Vagina (tissue), 2 donors: ENCODE measurements at regions not wholly inside any gene's neighbourhood (a gene's known extent, or its start where the extent isn't known, plus 50 kb on each side); places are given as distances from the start of the nearest gene placed in this dataset.

Experiments
- CTCF ChIP-seq, 3 experiments: fragments of 450-650 bp in 2 of 3; fragments of 200-600 bp in 1 of 3; sonication (generic) in 1 of 3; IDR thresholded peaks; one replicate each; pipeline ENCODE4 v1.5.1; 2017 to 2019; ENCODE audit warnings: antibody characterized with exemption in 3 of 3, mild to moderate bottlenecking in 2 of 3, moderate library complexity in 2 of 3
- POLR2A ChIP-seq, 2 donors: fragments of 450-650 bp; IDR thresholded peaks; one replicate each; pipeline ENCODE4 v1.6.1; 2017; ENCODE audit warnings: antibody characterized with exemption in 2 of 2, mild to moderate bottlenecking in 2 of 2, moderate library complexity in 2 of 2
- POLR2AphosphoS5 ChIP-seq, 2 donors: sonication (generic); formaldehyde crosslinking; IDR thresholded peaks; one replicate each; pipeline ENCODE4 v1.9.0; 2017; ENCODE audit warnings: antibody characterized with exemption in 2 of 2, mild to moderate bottlenecking in 2 of 2, low read depth in 1 of 2; ENCODE audit not compliant: insufficient read depth in 1 of 2

- TF ChIP-seq CTCF (IDR thresholded peaks at IDR 0.05), result no peak
- TF ChIP-seq POLR2A (IDR thresholded peaks at IDR 0.05), result no peak
- TF ChIP-seq POLR2AphosphoS5 (IDR thresholded peaks at IDR 0.05; ENCODE audit: insufficient read depth in 1 of 2, low read depth in 1 of 2), result no peak
Measured at GRCh38 chr5:68359699-68360098, 144.1 kb downstream of the PIK3R1 start.
